ENCODE measurements at regions not wholly inside any gene's neighbourhood (a gene's known extent, or its start where the extent isn't known, plus 50 kb on each side); places are given as distances from the start of the nearest gene placed in this dataset.

DNA sequence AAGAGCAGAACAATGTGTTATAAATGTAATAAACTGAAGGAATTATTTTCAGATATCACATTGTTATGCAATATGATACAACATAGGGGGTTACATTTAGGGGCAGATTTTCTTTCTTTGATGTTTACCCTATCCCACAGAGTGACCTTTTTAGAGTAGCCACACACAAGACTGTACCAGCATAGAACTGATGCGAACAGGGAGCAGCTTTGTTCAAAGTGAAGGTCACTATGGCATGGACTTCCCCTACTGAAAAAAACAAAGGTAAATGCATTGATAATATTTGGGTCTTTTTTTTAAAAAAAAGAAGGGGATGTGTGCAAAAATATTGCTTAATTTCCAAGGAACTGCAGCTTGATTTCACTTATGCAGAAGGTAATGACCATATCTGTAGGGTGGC is 1354.9 kb downstream of the SUCLG1 start:
- TF ChIP-seq, protein P1, sequence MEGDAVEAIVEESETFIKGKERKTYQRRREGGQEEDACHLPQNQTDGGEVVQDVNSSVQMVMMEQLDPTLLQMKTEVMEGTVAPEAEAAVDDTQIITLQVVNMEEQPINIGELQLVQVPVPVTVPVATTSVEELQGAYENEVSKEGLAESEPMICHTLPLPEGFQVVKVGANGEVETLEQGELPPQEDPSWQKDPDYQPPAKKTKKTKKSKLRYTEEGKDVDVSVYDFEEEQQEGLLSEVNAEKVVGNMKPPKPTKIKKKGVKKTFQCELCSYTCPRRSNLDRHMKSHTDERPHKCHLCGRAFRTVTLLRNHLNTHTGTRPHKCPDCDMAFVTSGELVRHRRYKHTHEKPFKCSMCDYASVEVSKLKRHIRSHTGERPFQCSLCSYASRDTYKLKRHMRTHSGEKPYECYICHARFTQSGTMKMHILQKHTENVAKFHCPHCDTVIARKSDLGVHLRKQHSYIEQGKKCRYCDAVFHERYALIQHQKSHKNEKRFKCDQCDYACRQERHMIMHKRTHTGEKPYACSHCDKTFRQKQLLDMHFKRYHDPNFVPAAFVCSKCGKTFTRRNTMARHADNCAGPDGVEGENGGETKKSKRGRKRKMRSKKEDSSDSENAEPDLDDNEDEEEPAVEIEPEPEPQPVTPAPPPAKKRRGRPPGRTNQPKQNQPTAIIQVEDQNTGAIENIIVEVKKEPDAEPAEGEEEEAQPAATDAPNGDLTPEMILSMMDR (IDR thresholded peaks at IDR 0.05) = no peak
- no peak for TF ChIP-seq POLR2A (IDR thresholded peaks at IDR 0.05)

Measured in testis (tissue), 2 donors.